ENCODE measurements at regions not wholly inside any gene's neighbourhood (a gene's known extent, or its start where the extent isn't known, plus 50 kb on each side); places are given as distances from the start of the nearest gene placed in this dataset.

GRCh38 chr5:8953911-8954438 is 591.9 kb downstream of the SEMA5A start:
- FAIRE-seq (no peak), DNase-seq (ENCODE audit: low read depth, low spot score) (no peak)
- no peak overlapping the region for H3K4me3 ChIP-seq (ENCODE audit: control insufficient read depth in 2 of 3, extremely low read depth in 1 of 3, insufficient read depth in 2 of 3, low read depth in 1 of 3, low read length in 3 of 3)
- H3K36me3 ChIP-seq (ENCODE audit: control insufficient read depth in 2 of 2, extremely low read depth in 1 of 2, insufficient read depth in 2 of 2, low read length in 2 of 2) = no peaks in the 10 kb centered on the region
- TF ChIP-seq CTCF (optimal IDR thresholded peaks at IDR 0.05 in 1 of 3, IDR thresholded peaks at IDR 0.05 in 1 of 3, conservative IDR thresholded peaks at IDR 0.05 in 1 of 3; ENCODE audit: extremely low read depth in 1 of 3, insufficient read depth in 2 of 3, low read length in 3 of 3) (no peak), EZH2 (IDR thresholded peaks at IDR 0.05; ENCODE audit: low read length) (no peak)
- no peak overlapping the region for H2AFZ ChIP-seq (ENCODE audit: control insufficient read depth, low read length)
- H3K79me2 ChIP-seq (ENCODE audit: control insufficient read depth, insufficient read depth, low read length) = no peaks in the 10 kb centered on the region
- H3K27ac ChIP-seq (ENCODE audit: control insufficient read depth, insufficient read depth, low read length) = no peak overlapping the region
- no peaks in the 10 kb centered on the region for H3K4me1 ChIP-seq (ENCODE audit: control insufficient read depth, extremely low read depth, insufficient read depth, low read length)
- no peaks in the 10 kb centered on the region for H3K9me3 ChIP-seq (ENCODE audit: control insufficient read depth, low read depth, low read length)
- no peak overlapping the region for H3K9ac ChIP-seq (ENCODE audit: control insufficient read depth, extremely low read depth, insufficient read depth, low read length)
- no peaks in the 10 kb centered on the region for H4K20me1 ChIP-seq (ENCODE audit: control insufficient read depth, extremely low read depth, insufficient read depth, low read length)
- dilution Hi-C loops (cut with MboI; ENCODE audit: extremely low pct_ligation_motif_present, low sequenced_read_pairs) = no loop called here
- no peak overlapping the region for H3K4me2 ChIP-seq (ENCODE audit: control insufficient read depth, extremely low read depth, insufficient read depth, low read depth, low read length)
- H3K9me1 ChIP-seq (ENCODE audit: control insufficient read depth, extremely low read depth, insufficient read depth, low read length) = no peaks in the 10 kb centered on the region
- no peaks in the 10 kb centered on the region for H3K27me3 ChIP-seq (ENCODE audit: control insufficient read depth, extremely low read depth, insufficient read depth, low read length)

GRCh38 chr5:8954801-8955200 is 591.1 kb downstream of the SEMA5A start:
- H3K79me2 ChIP-seq (ENCODE audit: control insufficient read depth, insufficient read depth, low read length) = no peaks in the 10 kb centered on the region
- dilution Hi-C loops (cut with MboI; ENCODE audit: extremely low pct_ligation_motif_present, low sequenced_read_pairs) = no loop called here
- TF ChIP-seq EZH2 (IDR thresholded peaks at IDR 0.05; ENCODE audit: low read length) = no peak
- H3K27ac ChIP-seq (ENCODE audit: control insufficient read depth, insufficient read depth, low read length) = no peak overlapping the region
- H3K4me1 ChIP-seq (ENCODE audit: control insufficient read depth, extremely low read depth, insufficient read depth, low read length) = no peaks in the 10 kb centered on the region
- no peak overlapping the region for H2AFZ ChIP-seq (ENCODE audit: control insufficient read depth, low read length)
- H3K9me3 ChIP-seq (ENCODE audit: control insufficient read depth, low read depth, low read length) = no peaks in the 10 kb centered on the region
- no peaks in the 10 kb centered on the region for H3K36me3 ChIP-seq (ENCODE audit: control insufficient read depth in 2 of 2, extremely low read depth in 1 of 2, insufficient read depth in 2 of 2, low read length in 2 of 2)
- FAIRE-seq (no peak), DNase-seq (ENCODE audit: low read depth, low spot score) (no peak)
- no peak overlapping the region for H3K4me3 ChIP-seq (ENCODE audit: control insufficient read depth in 2 of 3, extremely low read depth in 1 of 3, insufficient read depth in 2 of 3, low read depth in 1 of 3, low read length in 3 of 3)
- no peaks in the 10 kb centered on the region for H3K27me3 ChIP-seq (ENCODE audit: control insufficient read depth, extremely low read depth, insufficient read depth, low read length)
- H3K4me2 ChIP-seq (ENCODE audit: control insufficient read depth, extremely low read depth, insufficient read depth, low read depth, low read length) = no peak overlapping the region
- no peak overlapping the region for H3K9ac ChIP-seq (ENCODE audit: control insufficient read depth, extremely low read depth, insufficient read depth, low read length)
- H3K9me1 ChIP-seq (ENCODE audit: control insufficient read depth, extremely low read depth, insufficient read depth, low read length) = no peaks in the 10 kb centered on the region
- H4K20me1 ChIP-seq (ENCODE audit: control insufficient read depth, extremely low read depth, insufficient read depth, low read length) = no peaks in the 10 kb centered on the region

GRCh38 chr5:8956659-8957058 is 589.2 kb downstream of the SEMA5A start:
- dilution Hi-C loops (cut with MboI; ENCODE audit: extremely low pct_ligation_motif_present, low sequenced_read_pairs) = no loop called here
- no peaks in the 10 kb centered on the region for H3K79me2 ChIP-seq (ENCODE audit: control insufficient read depth, insufficient read depth, low read length)

More at GRCh38 chr5:8956659-8957058, 589.2 kb downstream of the SEMA5A start:
- Histone ChIP-seq H3K4me3 (ENCODE audit: control insufficient read depth in 2 of 3, extremely low read depth in 1 of 3, insufficient read depth in 2 of 3, low read depth in 1 of 3, low read length in 3 of 3) (no peak overlapping the region), H3K4me2 (ENCODE audit: control insufficient read depth, extremely low read depth, insufficient read depth, low read depth, low read length) (no peak overlapping the region), H3K9me1 (ENCODE audit: control insufficient read depth, extremely low read depth, insufficient read depth, low read length) (no peaks in the 10 kb centered on the region), H3K36me3 (ENCODE audit: control insufficient read depth in 2 of 2, extremely low read depth in 1 of 2, insufficient read depth in 2 of 2, low read length in 2 of 2) (no peaks in the 10 kb centered on the region), H3K27me3 (ENCODE audit: control insufficient read depth, extremely low read depth, insufficient read depth, low read length) (no peaks in the 10 kb centered on the region), H4K20me1 (ENCODE audit: control insufficient read depth, extremely low read depth, insufficient read depth, low read length) (no peaks in the 10 kb centered on the region), H3K27ac (ENCODE audit: control insufficient read depth, insufficient read depth, low read length) (no peak overlapping the region), H3K9ac (ENCODE audit: control insufficient read depth, extremely low read depth, insufficient read depth, low read length) (no peak overlapping the region), H3K4me1 (ENCODE audit: control insufficient read depth, extremely low read depth, insufficient read depth, low read length) (no peaks in the 10 kb centered on the region), H2AFZ (ENCODE audit: control insufficient read depth, low read length) (no peak overlapping the region), H3K9me3 (ENCODE audit: control insufficient read depth, low read depth, low read length) (no peaks in the 10 kb centered on the region)
- no peak for TF ChIP-seq CTCF (optimal IDR thresholded peaks at IDR 0.05 in 1 of 3, IDR thresholded peaks at IDR 0.05 in 1 of 3, conservative IDR thresholded peaks at IDR 0.05 in 1 of 3; ENCODE audit: extremely low read depth in 1 of 3, insufficient read depth in 2 of 3, low read length in 3 of 3)
- no peak for TF ChIP-seq EZH2 (IDR thresholded peaks at IDR 0.05; ENCODE audit: low read length)
- no peak for FAIRE-seq
- DNase-seq (ENCODE audit: low read depth, low spot score) = no peak

Data from keratinocyte (primary cell).